ENCODE measurements at regions not wholly inside any gene's neighbourhood (a gene's known extent, or its start where the extent isn't known, plus 50 kb on each side); places are given as distances from the start of the nearest gene placed in this dataset.
"Not testable (repeated sequence)": the region's sequence is repeated elsewhere in the genome, so short reads cannot be mapped to it uniquely, and the experiment has no call there.

DNA sequence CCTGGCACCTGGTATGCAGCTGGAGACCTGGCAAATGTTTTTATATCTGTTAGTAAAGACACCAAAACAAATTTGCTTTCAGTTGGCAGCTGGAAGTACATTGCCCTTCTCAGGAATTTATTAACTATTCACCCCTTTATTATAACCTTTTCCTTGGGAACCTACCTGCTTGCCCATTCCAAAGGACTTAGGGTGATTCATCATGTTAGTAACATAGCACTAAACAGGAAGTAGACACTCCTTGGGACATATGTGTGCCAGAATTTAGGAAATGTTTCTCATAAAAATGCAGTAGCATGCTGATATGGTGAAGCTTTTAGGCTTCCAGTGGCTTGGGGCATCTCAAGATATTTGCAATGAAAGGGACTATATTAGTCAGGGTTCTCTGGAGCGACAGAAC is 184.2 kb downstream of the DMAC1 start:
- no peak for FAIRE-seq

GRCh38 chr9:7613931-7614330 is 185.6 kb downstream of the DMAC1 start:
- no peak for FAIRE-seq

DNA sequence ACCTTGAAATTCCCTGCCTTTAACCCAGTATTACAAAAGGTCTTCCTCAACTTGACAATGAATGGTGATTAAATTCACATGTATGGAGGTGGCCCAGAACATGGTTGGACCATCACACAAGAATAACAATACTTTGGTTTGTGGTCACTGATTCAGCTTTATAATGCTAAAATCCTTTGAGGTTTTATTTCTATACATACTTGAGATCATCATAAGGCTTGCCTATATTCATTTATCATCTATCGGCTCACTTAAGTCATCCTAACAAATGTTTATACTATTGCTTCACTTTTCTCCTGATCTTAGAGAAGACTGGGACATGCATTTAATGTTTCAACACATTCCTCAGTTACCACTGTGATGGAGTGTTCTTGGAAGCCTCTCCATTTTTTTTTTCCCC is 191.3 kb downstream of the DMAC1 start:
- no peak for FAIRE-seq

DNA sequence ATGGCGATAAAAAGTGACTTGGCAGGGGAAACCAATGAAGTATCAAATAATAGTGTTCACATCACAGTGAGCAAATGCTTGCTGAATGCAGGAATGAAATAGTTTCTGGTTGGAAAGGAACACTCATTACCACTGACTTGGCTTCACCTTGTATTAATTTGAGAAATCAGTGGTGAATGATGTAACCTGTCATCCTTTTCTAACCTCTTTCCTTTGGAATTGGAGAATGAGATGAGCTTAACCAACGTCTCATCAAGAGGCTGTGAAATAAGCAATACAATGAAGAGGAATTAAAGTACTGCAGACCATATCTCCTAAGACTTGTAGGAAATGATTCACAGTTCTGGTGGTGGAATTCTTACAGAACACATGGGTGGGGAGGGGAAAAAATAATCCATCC is 192.2 kb downstream of the DMAC1 start:
- FAIRE-seq, result no peak

DNA sequence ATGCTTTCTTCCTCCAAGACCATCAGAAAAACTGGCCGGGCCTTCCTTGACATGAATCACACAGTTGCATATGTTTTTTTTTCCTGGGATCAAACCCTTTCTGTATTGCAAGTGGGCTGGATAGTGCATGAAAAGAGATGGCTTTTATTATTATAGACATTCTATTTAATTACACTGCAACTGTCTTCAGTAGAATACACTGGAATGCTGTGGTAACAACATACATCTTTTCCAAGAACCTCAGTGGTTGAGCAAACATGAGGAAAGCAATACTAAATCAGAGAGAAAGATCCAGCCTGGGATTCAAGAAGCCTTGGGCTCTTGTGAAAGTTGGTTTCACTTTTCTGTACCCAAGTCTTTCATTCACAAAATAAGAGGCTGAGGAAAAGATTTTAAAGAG is 193.0 kb downstream of the DMAC1 start:
- no peak for FAIRE-seq

DNA sequence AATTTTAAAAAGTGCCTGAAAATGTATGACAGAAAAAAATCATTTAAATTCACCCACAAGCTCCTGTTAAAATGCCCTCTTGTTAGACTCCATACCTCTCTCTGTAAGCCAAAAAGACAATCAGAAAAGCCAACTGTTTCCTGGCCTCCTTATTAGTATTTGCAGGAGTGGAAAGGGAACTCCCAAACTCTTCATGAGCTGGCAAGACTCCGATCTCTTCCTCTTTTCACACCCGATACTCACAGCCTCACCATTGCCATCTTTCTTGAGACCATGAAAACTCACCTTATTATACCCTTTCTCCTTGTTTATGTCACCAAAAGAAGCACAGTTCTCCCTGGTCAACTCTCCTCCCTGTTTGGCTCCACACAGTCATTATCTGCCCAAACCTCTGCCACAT is 197.8 kb downstream of the DMAC1 start:
- FAIRE-seq, result no peak

- FAIRE-seq, result no peak
Measured at GRCh38 chr9:7597716-7598115, 201.9 kb downstream of the DMAC1 start.

DNA sequence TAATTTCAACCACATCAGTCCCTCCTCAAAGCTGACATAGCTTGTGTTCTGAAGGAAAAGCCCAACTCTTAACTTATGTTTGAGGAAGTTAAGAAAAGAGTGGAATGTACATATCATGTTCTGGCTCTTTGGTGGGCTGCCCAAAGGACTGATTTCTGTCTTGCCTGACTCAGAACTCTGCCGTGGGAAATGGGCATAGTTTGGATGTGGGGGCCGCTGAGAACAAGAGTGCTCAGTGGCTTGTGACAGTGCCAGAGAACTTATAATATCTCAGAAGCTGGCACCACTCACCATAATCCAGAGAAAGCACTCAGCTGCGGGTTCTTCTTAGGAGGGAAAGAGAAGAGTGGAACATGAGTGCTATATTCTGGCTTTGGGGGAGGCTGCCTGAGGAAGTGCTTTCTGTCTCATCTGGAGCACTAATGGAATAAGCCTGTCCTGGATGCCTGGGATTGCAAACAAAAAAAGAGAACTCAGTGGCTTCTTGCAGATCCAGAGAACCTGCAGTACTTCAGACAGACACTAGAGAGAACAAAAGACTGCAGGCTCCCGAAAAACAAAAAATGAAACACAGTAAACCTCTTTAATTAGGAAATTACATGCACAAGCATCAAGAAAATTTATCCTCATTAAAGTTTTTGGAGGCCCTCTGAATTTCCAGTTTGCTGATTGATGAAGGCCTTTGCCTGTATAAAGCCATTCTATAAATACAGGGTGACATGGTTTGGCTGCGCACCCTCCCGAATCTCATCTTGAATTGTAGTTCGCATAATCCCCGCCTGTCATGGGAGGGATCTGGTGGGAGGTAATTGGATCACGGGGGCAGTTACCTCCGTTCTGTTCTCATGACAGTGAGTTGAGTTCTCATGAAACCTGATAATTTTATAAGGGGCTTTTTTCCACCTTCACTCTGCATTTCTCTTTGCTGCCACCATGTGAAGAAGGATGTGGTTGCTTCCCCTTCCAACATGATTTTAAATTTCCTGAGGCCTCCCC is 207.0 kb downstream of the DMAC1 start:
- FAIRE-seq, result no peak

DNA sequence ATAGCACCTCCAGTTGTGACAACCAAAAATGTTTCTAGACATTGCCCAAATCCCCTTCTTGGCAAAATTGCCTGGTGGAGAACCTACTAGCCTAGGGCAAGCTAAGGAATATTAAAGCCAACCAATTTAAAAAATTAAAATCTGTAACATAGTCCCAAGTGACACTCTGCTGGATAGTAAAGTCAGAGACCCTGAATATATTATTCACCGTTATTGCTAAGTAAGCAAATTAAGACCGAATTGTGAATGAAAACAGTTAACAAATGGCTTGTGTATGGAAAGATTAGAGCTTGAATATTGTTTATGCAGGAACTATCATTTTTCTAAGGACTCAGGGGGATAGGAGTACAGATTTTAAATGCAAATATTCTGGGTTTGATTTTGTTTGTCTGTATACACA is 208.1 kb downstream of the DMAC1 start:
- FAIRE-seq, result no peak

DNA sequence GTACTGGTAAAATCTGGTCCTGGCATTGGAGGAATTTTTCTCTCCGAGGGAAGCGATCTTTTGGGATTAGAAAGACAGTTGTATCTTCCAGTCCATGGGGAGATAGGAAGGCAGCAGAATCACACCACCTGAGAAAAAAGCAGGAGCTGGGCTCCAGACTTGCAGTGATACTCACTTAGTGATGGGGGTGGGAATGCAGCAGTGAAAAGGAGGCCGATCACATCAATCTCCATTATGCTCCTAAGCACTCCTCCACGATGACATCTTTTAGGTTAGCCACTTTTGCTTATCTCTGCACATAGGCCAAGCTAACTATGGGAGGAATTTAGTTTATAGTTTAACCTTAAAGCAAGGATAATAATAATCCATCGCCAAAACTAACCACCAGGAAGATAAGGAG is 219.0 kb downstream of the DMAC1 start:
- no peak for FAIRE-seq

DNA sequence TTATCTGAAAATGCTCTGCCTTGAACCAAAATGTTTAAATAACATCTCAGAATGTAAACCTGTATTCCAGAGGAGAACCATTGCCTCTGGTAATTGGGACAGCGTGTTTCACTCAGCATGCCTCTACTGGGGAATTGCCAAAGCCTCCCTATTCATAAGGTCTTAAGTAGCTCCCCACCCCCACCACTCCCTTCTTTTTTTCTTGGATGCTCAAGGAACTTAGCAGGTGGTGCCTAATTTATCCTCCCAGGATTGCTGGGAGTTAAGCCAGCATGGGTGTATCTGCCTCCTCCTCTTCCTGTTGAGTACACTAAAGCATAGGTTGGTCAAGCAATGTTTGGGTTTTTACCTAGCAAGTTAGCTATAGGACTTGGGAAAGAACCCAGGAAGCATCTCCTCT is 220.2 kb downstream of the DMAC1 start:
- FAIRE-seq, result no peak

DNA sequence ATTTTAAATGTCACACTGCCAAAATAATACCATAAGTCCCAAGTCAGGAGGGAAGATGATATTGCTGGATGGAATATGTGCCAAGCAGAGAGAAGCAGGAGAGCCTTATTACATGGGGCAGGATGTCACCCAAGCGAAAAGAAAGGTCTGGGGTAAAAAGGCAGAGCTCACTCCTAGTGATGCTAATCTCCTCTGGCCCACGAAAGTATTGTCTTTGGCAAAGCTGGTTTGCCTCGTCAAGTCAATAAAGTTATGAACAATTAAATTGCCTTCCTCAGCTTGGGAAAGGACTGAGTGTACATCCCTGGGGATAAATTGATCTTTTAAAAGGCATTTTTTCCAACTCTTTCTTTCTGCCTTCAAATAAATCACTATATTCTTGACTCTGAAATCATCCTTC is 220.6 kb downstream of the DMAC1 start:
- FAIRE-seq, result no peak

DNA sequence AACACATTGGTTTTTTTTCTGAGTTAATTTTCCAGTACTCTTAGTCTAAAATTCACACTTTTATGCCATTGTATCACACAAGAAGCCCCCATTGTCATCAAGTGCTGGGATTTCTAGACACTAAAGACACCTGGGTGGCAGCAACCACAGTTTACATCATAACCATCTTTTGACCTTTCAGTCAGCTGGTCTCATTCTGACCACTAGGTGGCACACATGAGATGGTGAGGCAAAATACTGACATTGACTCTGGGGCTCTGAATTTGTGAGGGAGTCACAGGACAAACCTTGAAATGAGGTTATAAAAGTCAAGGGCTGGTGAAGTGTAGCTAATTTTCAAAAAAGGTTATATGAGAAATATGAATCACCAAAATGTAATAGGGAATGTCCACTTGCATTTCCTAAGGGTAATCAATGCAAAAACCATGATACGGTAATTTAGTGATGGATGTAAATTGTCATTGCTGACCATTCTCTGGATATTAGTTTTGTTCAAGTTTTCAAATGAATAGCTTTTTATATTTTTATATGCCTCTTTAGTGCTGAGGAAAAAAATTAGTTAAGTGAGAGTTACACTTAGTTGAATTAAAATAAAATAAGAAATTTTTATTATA is 229.4 kb downstream of the DMAC1 start:
- FAIRE-seq, result peak; percentile 61

DNA sequence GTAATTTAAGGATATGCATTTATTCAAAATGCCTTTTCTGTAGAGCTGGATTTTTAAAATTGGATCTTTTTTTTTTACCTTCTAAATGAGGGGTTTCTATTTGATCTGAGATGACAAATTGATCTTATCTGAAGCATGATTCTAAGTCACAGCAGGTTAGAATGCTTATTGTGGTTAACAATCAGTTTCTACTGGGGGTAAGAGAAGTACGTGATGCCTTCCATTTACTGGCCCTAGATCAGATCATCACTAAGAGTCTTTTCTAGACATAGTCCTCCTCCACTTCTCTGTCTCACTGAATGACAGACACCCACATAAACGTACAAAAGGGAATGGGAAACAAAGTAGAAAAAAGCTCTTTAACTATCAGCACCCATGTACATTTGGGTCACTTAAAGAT is 231.9 kb downstream of the DMAC1 start:
- no peak for FAIRE-seq

- no peak for FAIRE-seq
Measured at GRCh38 chr9:7561527-7562080, 238.0 kb downstream of the DMAC1 start.

GRCh38 chr9:7560669-7561305 is 238.8 kb downstream of the DMAC1 start:
- no peak for FAIRE-seq

DNA sequence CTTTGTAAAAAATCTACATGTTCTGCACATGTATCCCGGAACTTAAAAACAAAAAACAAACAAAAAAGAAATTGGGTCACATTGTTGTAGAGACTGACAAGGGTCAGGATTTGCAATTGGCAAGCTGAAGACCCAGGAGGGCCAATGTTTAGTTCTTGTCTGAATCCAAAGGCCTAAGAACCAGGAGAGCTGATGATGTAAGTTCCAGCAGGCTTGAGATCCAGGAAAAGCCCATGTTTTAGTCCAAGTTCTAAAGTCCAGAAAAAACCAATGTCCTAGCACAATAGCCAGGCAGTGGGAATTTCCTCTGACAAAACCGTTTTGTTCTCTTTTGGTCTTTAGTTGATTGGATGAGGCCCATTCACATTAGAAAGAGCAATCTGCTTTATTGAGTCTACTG is 244.9 kb downstream of the DMAC1 start:
- no peak for FAIRE-seq

GRCh38 chr9:7552706-7553105 is 246.9 kb downstream of the DMAC1 start:
- not testable (repeated sequence) for FAIRE-seq

GRCh38 chr9:7549249-7549648 is 250.3 kb downstream of the DMAC1 start:
- FAIRE-seq, result no peak

DNA sequence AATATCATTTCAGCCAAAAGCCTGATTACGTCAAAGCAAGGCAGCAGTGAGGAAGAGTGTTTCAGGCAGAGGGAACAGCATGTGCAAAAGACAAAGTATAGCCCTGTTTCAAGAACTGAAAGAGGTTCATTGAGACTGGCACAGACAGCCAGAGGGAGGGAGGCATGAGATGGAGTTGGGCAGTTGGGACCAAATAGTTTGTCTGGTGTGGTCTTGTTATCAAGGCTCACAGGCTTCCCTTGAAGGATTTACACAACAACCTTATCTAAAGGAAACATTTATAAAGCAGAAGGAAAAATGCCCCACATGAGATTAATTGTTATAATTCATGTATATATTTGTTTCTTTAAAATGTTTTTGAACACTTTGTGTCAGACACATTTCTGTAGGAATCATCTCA is 253.3 kb downstream of the DMAC1 start:
- FAIRE-seq, result no peak

GRCh38 chr9:7545371-7546165 is 254.0 kb downstream of the DMAC1 start:
- no peak for FAIRE-seq

GRCh38 chr9:7542693-7543092 is 256.9 kb downstream of the DMAC1 start:
- no peak for FAIRE-seq

DNA sequence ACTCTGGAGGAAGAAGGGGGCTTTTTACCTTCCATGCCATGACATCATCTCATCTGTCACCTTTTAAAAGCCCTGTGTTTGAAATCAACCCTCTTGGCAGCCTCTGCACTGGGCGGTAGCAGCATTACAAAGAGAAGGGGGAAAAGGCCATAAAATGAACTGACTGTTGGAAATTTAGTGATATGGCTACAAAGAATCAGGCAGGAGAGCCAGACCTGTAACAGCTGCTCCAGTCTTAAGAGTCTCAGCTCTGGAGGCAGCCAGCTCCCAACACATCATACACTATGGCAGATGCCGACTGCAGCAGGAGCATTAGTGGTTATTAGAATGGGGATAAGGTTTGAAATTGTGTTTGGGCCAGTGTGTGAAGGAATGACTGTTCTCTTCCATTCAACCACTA is 257.5 kb downstream of the DMAC1 start:
- no peak for FAIRE-seq

Measured in colon (tissue), 2 donors.